NT2/D1 (cell line): ENCODE measurements at regions not wholly inside any gene's neighbourhood (a gene's known extent, or its start where the extent isn't known, plus 50 kb on each side); places are given as distances from the start of the nearest gene placed in this dataset.

Experiments
- SUZ12 ChIP-seq: IDR thresholded peaks from 2 replicates; pipeline ENCODE4 v1.6.1; 2011; ENCODE audit not compliant: insufficient read length, insufficient read depth; ENCODE audit errors: extremely low read depth
- YY1 ChIP-seq: IDR thresholded peaks from 2 replicates; pipeline ENCODE4 v1.6.1; 2011; ENCODE audit not compliant: insufficient read length, insufficient read depth
- ZNF274 ChIP-seq: IDR thresholded peaks from 2 replicates; pipeline ENCODE4 v1.6.1; 2011; ENCODE audit warnings: mild to moderate bottlenecking, low read depth, low read length

GRCh38 chr12:22900401-22900800 is 275.4 kb downstream of the ETNK1 start:
- TF ChIP-seq YY1, result no peak
- TF ChIP-seq ZNF274, result no peak
- no peak for TF ChIP-seq SUZ12
